H9 (cell line): ENCODE measurements at regions not wholly inside any gene's neighbourhood (a gene's known extent, or its start where the extent isn't known, plus 50 kb on each side); places are given as distances from the start of the nearest gene placed in this dataset.

Source experiments
- DNase-seq: peaks from one replicate; pipeline ENCODE4 v3.0.0-alpha.2; 2017
- H2AFZ ChIP-seq: one replicate; pipeline ENCODE4 v1.6.1; 2013; ENCODE audit warnings: mild to moderate bottlenecking, low read length, control low read depth, moderate library complexity
- H2AK5ac ChIP-seq: 2 replicates; pipeline ENCODE4 v1.6.1; 2013; ENCODE audit warnings: low read length, control low read depth, mixed read lengths; ENCODE audit not compliant: insufficient read length
- H2BK120ac ChIP-seq: one replicate; pipeline ENCODE4 v1.6.1; 2013; ENCODE audit warnings: low read depth, mild to moderate bottlenecking, low read length, control low read depth, inconsistent platforms; ENCODE audit not compliant: poor library complexity, severe bottlenecking
- H2BK12ac ChIP-seq: 2 replicates; pipeline ENCODE4 v1.6.1; 2013; ENCODE audit warnings: low read length, control low read depth, mixed read lengths, low read depth; ENCODE audit not compliant: insufficient read length
- H2BK15ac ChIP-seq: 2 replicates; pipeline ENCODE4 v1.6.1; 2013; ENCODE audit warnings: low read depth, low read length, control low read depth
- H2BK20ac ChIP-seq: one replicate; pipeline ENCODE4 v1.6.1; 2013; ENCODE audit warnings: low read depth, mild to moderate bottlenecking, low read length, control low read depth, inconsistent platforms; ENCODE audit not compliant: poor library complexity, severe bottlenecking
- H2BK5ac ChIP-seq: 2 replicates; pipeline ENCODE4 v1.6.1; 2013; ENCODE audit warnings: low read length, control low read depth, mixed read lengths; ENCODE audit not compliant: insufficient read length
- H3K14ac ChIP-seq: 2 replicates; pipeline ENCODE4 v1.6.1; 2013; ENCODE audit warnings: low read length, control low read depth; ENCODE audit not compliant: insufficient read depth
- H3K18ac ChIP-seq: 2 replicates; pipeline ENCODE4 v1.6.1; 2013; ENCODE audit warnings: low read depth, mild to moderate bottlenecking, mixed read lengths, low read length, control low read depth; ENCODE audit not compliant: insufficient read length
- H3K23ac ChIP-seq: 2 replicates; pipeline ENCODE4 v1.6.1; 2013; ENCODE audit warnings: low read length, control low read depth, mixed read lengths, low read depth; ENCODE audit not compliant: insufficient read length
- H3K23me2 ChIP-seq: 2 replicates; pipeline ENCODE4 v1.6.1; 2013; ENCODE audit warnings: low read depth, mild to moderate bottlenecking, mixed read lengths, low read length, control low read depth; ENCODE audit not compliant: insufficient read length, poor library complexity, severe bottlenecking
- H3K27ac ChIP-seq: 2 replicates; pipeline ENCODE4 v1.5.1; 2013; ENCODE audit warnings: low read length, control low read depth, mixed read lengths, low read depth; ENCODE audit not compliant: insufficient read length
- H3K27me3 ChIP-seq: 2 replicates; pipeline ENCODE4 v1.6.1; 2013; ENCODE audit warnings: low read length, control low read depth, inconsistent platforms; ENCODE audit not compliant: insufficient read depth
- H3K4ac ChIP-seq: 2 replicates; pipeline ENCODE4 v1.6.1; 2013; ENCODE audit warnings: low read depth, mild to moderate bottlenecking, control low read depth, inconsistent platforms, low read length, moderate library complexity
- H3K4me1 ChIP-seq: 2 replicates; pipeline ENCODE4 v1.6.1; 2013; ENCODE audit warnings: low read length, control low read depth, inconsistent platforms; ENCODE audit not compliant: insufficient read depth
- H3K4me2 ChIP-seq: 2 replicates; pipeline ENCODE4 v1.6.1; 2013; ENCODE audit warnings: low read length, control low read depth, mixed read lengths; ENCODE audit not compliant: insufficient read length, insufficient read depth
- H3K56ac ChIP-seq: 2 replicates; pipeline ENCODE4 v1.6.1; 2013; ENCODE audit warnings: low read depth, mild to moderate bottlenecking, mixed read lengths, low read length, control low read depth; ENCODE audit not compliant: insufficient read length
- H3K79me1 ChIP-seq: 2 replicates; pipeline ENCODE4 v1.6.1; 2013; ENCODE audit warnings: low read depth, mild to moderate bottlenecking, moderate library complexity, low read length, control low read depth, inconsistent platforms; ENCODE audit not compliant: insufficient read depth, poor library complexity, severe bottlenecking
- H3K79me2 ChIP-seq: 2 replicates; pipeline ENCODE4 v1.6.1; 2013; ENCODE audit warnings: low read length, control low read depth, inconsistent platforms; ENCODE audit not compliant: insufficient read depth
- H3K9ac ChIP-seq: 2 replicates; pipeline ENCODE4 v1.6.1; 2013; ENCODE audit warnings: low read length, control low read depth, mixed read lengths; ENCODE audit not compliant: insufficient read length; ENCODE audit errors: extremely low read depth
- H3K9me3 ChIP-seq: one replicate; pipeline ENCODE4 v1.6.1; 2013; ENCODE audit warnings: low read depth, low read length, inconsistent platforms; ENCODE audit not compliant: control insufficient read depth
- H3T11ph ChIP-seq: one replicate; pipeline ENCODE4 v1.6.1; 2013; ENCODE audit warnings: mild to moderate bottlenecking, low read length, control low read depth, inconsistent platforms
- H4K20me1 ChIP-seq: one replicate; pipeline ENCODE4 v1.6.1; 2013; ENCODE audit not compliant: control insufficient read depth, insufficient read length, insufficient read depth
- H4K5ac ChIP-seq: 2 replicates; pipeline ENCODE4 v1.6.1; 2013; ENCODE audit warnings: low read depth, mild to moderate bottlenecking, mixed read lengths, low read length, control low read depth; ENCODE audit not compliant: insufficient read length
- H4K8ac ChIP-seq: replicated peaks from 2 replicates; pipeline ENCODE4 v1.6.1; 2013; ENCODE audit warnings: low read length, control low read depth, mixed read lengths, low read depth; ENCODE audit not compliant: insufficient read length
- H4K91ac ChIP-seq: 2 replicates; pipeline ENCODE4 v1.6.1; 2013; ENCODE audit warnings: low read depth, mild to moderate bottlenecking, moderate library complexity, mixed read lengths, low read length, control low read depth; ENCODE audit not compliant: insufficient read length
- H3K27ac Mint-ChIP-seq, 3 experiments: 2 replicates in 2 of 3; 3 replicates in 1 of 3; pipeline ENCODE4 v1.8.0; 2020 to 2021; ENCODE audit warnings: mixed read lengths in 3 of 3, mild to moderate bottlenecking in 1 of 3, moderate library complexity in 1 of 3
- H3K27me3 Mint-ChIP-seq: 2 replicates; pipeline ENCODE4 v1.8.0; 2021; ENCODE audit warnings: low read depth, mild to moderate bottlenecking, moderate library complexity, mixed read lengths
- H3K36me3 Mint-ChIP-seq, 3 experiments: 2 replicates in 2 of 3; 3 replicates in 1 of 3; pipeline ENCODE4 v1.8.0; 2020 to 2021; ENCODE audit warnings: low read depth in 3 of 3, mixed read lengths in 3 of 3; ENCODE audit not compliant: insufficient read depth in 1 of 3
- H3K4me1 Mint-ChIP-seq, 2 experiments: 2 replicates each; pipeline ENCODE4 v1.8.0; 2020; ENCODE audit warnings: mixed read lengths in 2 of 2
- H3K4me3 Mint-ChIP-seq, 2 experiments: 2 replicates in 1 of 2; 3 replicates in 1 of 2; pipeline ENCODE4 v1.8.0; 2020 to 2021; ENCODE audit warnings: mild to moderate bottlenecking in 2 of 2, mixed read lengths in 2 of 2, moderate library complexity in 1 of 2
- H3K9me3 Mint-ChIP-seq, 2 experiments: 2 replicates in 1 of 2; 3 replicates in 1 of 2; pipeline ENCODE4 v1.8.0; 2020; ENCODE audit warnings: mild to moderate bottlenecking in 2 of 2, mixed read lengths in 2 of 2, moderate library complexity in 1 of 2
- CTCF ChIP-seq: fragments of 200-600 bp; sonication (generic); conservative IDR thresholded peaks from 3 replicates; pipeline ENCODE4 v1.8.0; 2021; ENCODE audit warnings: antibody characterized with exemption, mild to moderate bottlenecking
- WGBS: extraction: QIAGEN DNeasy Blood & Tissue Kit; methylation state at CpG from one replicate; pipeline ENCODE4 v1.1.7; 2013; ENCODE audit warnings: missing lambda C conversion rate, low lambda C conversion rate, mixed read lengths; ENCODE audit not compliant: insufficient read length; ENCODE audit errors: extremely low coverage; 5-methylcytosine and 5-hydroxymethylcytosine counted together

GRCh38 chr1:22332424-22332717 lies 119.3 kb upstream of the ZBTB40 start:
- Mint-ChIP-seq H3K9me3 (no peaks in the 10 kb centered on the region; a peak in 1 of 5 replicates), H3K4me3 (no peak overlapping the region), H3K27me3 (peaks cover 10% of the 10 kb centered on the region), H3K27ac (no peak overlapping the region), H3K36me3 (no peaks in the 10 kb centered on the region), H3K4me1 (no peaks in the 10 kb centered on the region)
- Histone ChIP-seq H2BK15ac (no peak overlapping the region), H4K20me1 (no peaks in the 10 kb centered on the region), H4K5ac (no peak overlapping the region), H3K23ac (no peak overlapping the region), H4K91ac (no peak overlapping the region), H4K8ac (no peak overlapping the region), H3K4me1 (no peaks in the 10 kb centered on the region), H3K79me1 (no peaks in the 10 kb centered on the region), H3K14ac (no peak overlapping the region), H2BK12ac (no peak overlapping the region), H2BK5ac (no peak overlapping the region), H3K27me3 (no peaks in the 10 kb centered on the region), H3K9me3 (no peaks in the 10 kb centered on the region), H3K4ac (no peak overlapping the region), H3K27ac (no peak overlapping the region), H2BK120ac (no peak overlapping the region), H2BK20ac (no peak overlapping the region), H3T11ph (no peak overlapping the region), H3K18ac (no peak overlapping the region), H3K23me2 (no peaks in the 10 kb centered on the region), H3K4me2 (no peak overlapping the region), H3K9ac (no peak overlapping the region), H2AK5ac (no peak overlapping the region), H2AFZ (no peak overlapping the region), H3K56ac (no peak overlapping the region), H3K79me2 (no peaks in the 10 kb centered on the region)
- WGBS, result no CpG with 5 or more reads among the region's 4 CpGs
- DNase-seq, result no peak
- TF ChIP-seq CTCF, result no peak
